Keratinocyte (primary cell): ENCODE measurements at regions not wholly inside any gene's neighbourhood (a gene's known extent, or its start where the extent isn't known, plus 50 kb on each side); places are given as distances from the start of the nearest gene placed in this dataset.

Experiments
- CTCF ChIP-seq, 3 experiments: IDR thresholded peaks in 1 of 3; conservative IDR thresholded peaks in 1 of 3; optimal IDR thresholded peaks in 1 of 3; 2 replicates in 2 of 3; 3 replicates in 1 of 3; pipeline versions ENCODE3 to v1.5.1; 2011; ENCODE audit warnings: low read length in 3 of 3, mild to moderate bottlenecking in 3 of 3, moderate library complexity in 2 of 3, control low read depth in 1 of 3, inconsistent platforms in 1 of 3; ENCODE audit not compliant: insufficient read depth in 2 of 3; ENCODE audit errors: extremely low read depth in 1 of 3
- EZH2 ChIP-seq: IDR thresholded peaks from one replicate; pipeline ENCODE4 v1.6.1; 2012; ENCODE audit warnings: inconsistent platforms, mild to moderate bottlenecking, low read length, moderate library complexity

DNA sequence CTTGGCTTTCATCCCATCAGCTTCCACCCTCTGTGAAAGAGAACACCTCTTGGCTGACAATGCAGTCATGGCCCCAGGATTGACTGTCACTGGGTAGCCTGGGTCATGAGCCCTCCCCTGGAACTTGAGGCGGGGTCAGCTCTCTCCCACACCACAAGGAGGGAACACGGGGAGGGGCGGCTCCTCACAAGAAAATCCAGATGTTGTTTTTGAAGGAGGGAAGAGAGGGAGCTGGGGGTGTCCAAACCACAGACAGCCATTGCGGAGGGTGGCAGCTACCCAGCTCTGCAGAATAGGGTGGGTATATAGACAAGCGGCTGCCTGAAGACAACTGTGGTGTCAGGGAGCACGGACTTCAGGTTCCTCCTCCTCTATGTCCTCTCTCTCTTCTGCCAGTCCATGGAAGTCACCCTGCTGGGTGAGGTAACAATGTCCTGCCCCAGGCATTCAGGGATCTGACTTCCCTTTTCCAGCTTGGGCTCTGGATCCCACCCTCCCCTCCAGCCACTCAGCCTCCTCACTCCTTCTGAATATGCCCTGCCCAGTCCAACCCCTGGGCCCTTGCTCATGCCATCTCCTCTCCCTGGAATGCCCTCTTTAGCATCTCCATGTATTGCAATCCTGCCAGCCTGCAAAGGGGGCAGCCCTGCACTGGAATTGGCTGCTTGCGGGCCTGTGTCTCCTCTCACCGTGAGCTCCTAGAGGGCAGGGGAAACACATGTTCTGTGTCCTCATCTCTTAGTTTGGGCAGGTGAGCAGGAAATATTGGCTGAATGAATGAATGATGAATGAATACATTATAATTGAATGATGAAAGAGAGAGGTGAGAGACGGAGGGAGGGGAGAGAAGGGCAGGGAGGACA, 60.9 kb upstream of the RUNX3 start:
- TF ChIP-seq CTCF (optimal IDR thresholded peaks at IDR 0.05 in 1 of 3, IDR thresholded peaks at IDR 0.05 in 1 of 3, conservative IDR thresholded peaks at IDR 0.05 in 1 of 3; ENCODE audit: extremely low read depth in 1 of 3, insufficient read depth in 2 of 3, low read length in 3 of 3) (no peak), EZH2 (no peak)
